ENCODE measurements at regions not wholly inside any gene's neighbourhood (a gene's known extent, or its start where the extent isn't known, plus 50 kb on each side); places are given as distances from the start of the nearest gene placed in this dataset.

GRCh38 chr11:90556026-90556425 lies 333.2 kb upstream of the CHORDC1 start:
- Histone ChIP-seq H3K4me1 (ENCODE audit: low read length) (no peaks in the 10 kb centered on the region), H3K9ac (ENCODE audit: low read length) (no peak overlapping the region), H4K20me1 (ENCODE audit: insufficient read depth, low read length) (no peaks in the 10 kb centered on the region), H3K9me2 (replicated peaks; ENCODE audit: insufficient read depth, low read length) (no peaks in the 10 kb centered on the region), H3K79me2 (ENCODE audit: low read length) (no peaks in the 10 kb centered on the region), H3K27me3 (replicated peaks; ENCODE audit: insufficient read depth, low read length) (no peaks in the 10 kb centered on the region), H3K36me3 (replicated peaks; ENCODE audit: insufficient read depth, low read length) (no peaks in the 10 kb centered on the region), H3K9me3 (replicated peaks; ENCODE audit: insufficient read depth, low read length) (no peaks in the 10 kb centered on the region), H3K27ac (ENCODE audit: low read length) (no peak overlapping the region; the same call in 1 of the 2 replicates), H3F3A (ENCODE audit: insufficient read depth, low read length) (no peaks in the 10 kb centered on the region), H2AFZ (ENCODE audit: low read length) (no peak overlapping the region), H3K4me3 (ENCODE audit: low read length) (no peak overlapping the region), H3K4me2 (ENCODE audit: low read depth, low read length) (no peak overlapping the region)
- TF ChIP-seq, protein P1, sequence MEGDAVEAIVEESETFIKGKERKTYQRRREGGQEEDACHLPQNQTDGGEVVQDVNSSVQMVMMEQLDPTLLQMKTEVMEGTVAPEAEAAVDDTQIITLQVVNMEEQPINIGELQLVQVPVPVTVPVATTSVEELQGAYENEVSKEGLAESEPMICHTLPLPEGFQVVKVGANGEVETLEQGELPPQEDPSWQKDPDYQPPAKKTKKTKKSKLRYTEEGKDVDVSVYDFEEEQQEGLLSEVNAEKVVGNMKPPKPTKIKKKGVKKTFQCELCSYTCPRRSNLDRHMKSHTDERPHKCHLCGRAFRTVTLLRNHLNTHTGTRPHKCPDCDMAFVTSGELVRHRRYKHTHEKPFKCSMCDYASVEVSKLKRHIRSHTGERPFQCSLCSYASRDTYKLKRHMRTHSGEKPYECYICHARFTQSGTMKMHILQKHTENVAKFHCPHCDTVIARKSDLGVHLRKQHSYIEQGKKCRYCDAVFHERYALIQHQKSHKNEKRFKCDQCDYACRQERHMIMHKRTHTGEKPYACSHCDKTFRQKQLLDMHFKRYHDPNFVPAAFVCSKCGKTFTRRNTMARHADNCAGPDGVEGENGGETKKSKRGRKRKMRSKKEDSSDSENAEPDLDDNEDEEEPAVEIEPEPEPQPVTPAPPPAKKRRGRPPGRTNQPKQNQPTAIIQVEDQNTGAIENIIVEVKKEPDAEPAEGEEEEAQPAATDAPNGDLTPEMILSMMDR (IDR thresholded peaks at IDR 0.05; ENCODE audit: low read length), result no peak
- TF ChIP-seq EZH2 (optimal IDR thresholded peaks at IDR 0.05; ENCODE audit: low read depth, low read length) (no peak), EZH2phosphoT487 (IDR thresholded peaks at IDR 0.05; ENCODE audit: low read length) (no peak)
- no peak for DNase-seq

- H3K79me2 ChIP-seq (ENCODE audit: low read length), result no peaks in the 10 kb centered on the region
- H3K9me3 ChIP-seq (replicated peaks; ENCODE audit: insufficient read depth, low read length), result no peaks in the 10 kb centered on the region
- H3K4me3 ChIP-seq (ENCODE audit: low read length), result no peak overlapping the region
- H3K36me3 ChIP-seq (replicated peaks; ENCODE audit: insufficient read depth, low read length), result no peaks in the 10 kb centered on the region
- H4K20me1 ChIP-seq (ENCODE audit: insufficient read depth, low read length), result no peaks in the 10 kb centered on the region
- no peak overlapping the region for H3K27ac ChIP-seq (ENCODE audit: low read length)
- no peaks in the 10 kb centered on the region for H3K4me1 ChIP-seq (ENCODE audit: low read length)
- H3F3A ChIP-seq (ENCODE audit: insufficient read depth, low read length), result no peaks in the 10 kb centered on the region
- no peak overlapping the region for H3K9ac ChIP-seq (ENCODE audit: low read length)
- H3K9me2 ChIP-seq (replicated peaks; ENCODE audit: insufficient read depth, low read length), result no peaks in the 10 kb centered on the region
- no peaks in the 10 kb centered on the region for H3K27me3 ChIP-seq (replicated peaks; ENCODE audit: insufficient read depth, low read length)
- TF ChIP-seq EZH2 (optimal IDR thresholded peaks at IDR 0.05; ENCODE audit: low read depth, low read length) (no peak), EZH2phosphoT487 (IDR thresholded peaks at IDR 0.05; ENCODE audit: low read length) (no peak)
- TF ChIP-seq, protein P1 (IDR thresholded peaks at IDR 0.05; ENCODE audit: low read length), result no peak
- H2AFZ ChIP-seq (ENCODE audit: low read length), result no peak overlapping the region
- DNase-seq, result no peak
- no peak overlapping the region for H3K4me2 ChIP-seq (ENCODE audit: low read depth, low read length)
These were observed 332.6 kb upstream of the CHORDC1 start for GRCh38 chr11:90555477-90555876.

DNA sequence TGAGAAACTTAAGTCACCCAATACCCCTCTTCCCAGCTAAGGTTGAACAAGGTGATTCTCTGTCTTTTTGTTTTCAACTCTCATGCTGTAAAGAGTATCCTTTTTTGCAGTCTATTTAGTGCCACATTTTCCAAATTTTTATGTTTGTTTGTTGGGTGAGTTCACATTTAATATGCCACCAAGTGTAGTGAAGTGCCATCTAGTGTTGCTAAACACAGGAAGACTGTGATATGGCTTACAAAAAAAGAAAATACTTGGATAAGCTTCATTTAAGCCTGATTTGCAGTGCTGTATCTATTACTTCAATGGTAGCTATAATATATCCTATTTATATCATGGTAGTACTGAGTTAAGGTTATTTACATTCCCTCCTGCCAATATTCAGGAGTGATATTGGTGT lies 319.2 kb upstream of the CHORDC1 start:
- Histone ChIP-seq H3K27ac (ENCODE audit: low read length) (no peak overlapping the region), H2AFZ (ENCODE audit: low read length) (no peak overlapping the region), H3F3A (ENCODE audit: insufficient read depth, low read length) (no peaks in the 10 kb centered on the region), H3K79me2 (ENCODE audit: low read length) (no peaks in the 10 kb centered on the region), H3K27me3 (replicated peaks; ENCODE audit: insufficient read depth, low read length) (no peaks in the 10 kb centered on the region), H3K36me3 (replicated peaks; ENCODE audit: insufficient read depth, low read length) (no peaks in the 10 kb centered on the region), H3K9me2 (replicated peaks; ENCODE audit: insufficient read depth, low read length) (no peaks in the 10 kb centered on the region), H3K4me2 (ENCODE audit: low read depth, low read length) (no peak overlapping the region), H3K4me1 (ENCODE audit: low read length) (no peaks in the 10 kb centered on the region), H3K4me3 (ENCODE audit: low read length) (no peak overlapping the region), H4K20me1 (ENCODE audit: insufficient read depth, low read length) (no peaks in the 10 kb centered on the region), H3K9me3 (replicated peaks; ENCODE audit: insufficient read depth, low read length) (no peaks in the 10 kb centered on the region; the same call in 1 of the 2 replicates), H3K9ac (ENCODE audit: low read length) (no peak overlapping the region)
- no peak for DNase-seq
- TF ChIP-seq, protein P1 (IDR thresholded peaks at IDR 0.05; ENCODE audit: low read length), result no peak
- TF ChIP-seq EZH2 (optimal IDR thresholded peaks at IDR 0.05; ENCODE audit: low read depth, low read length) (no peak), EZH2phosphoT487 (IDR thresholded peaks at IDR 0.05; ENCODE audit: low read length) (no peak)
